Activated CD4-positive, alpha-beta T cell treated with anti-CD3 and anti-CD28 coated beads, Interleukin-2, Interleukin-6, amounts not matched to agents 100 ng/mL and 50 ng/mL, durations not matched to agents 16 hours and 8 hours (primary cell): ENCODE measurements at regions not wholly inside any gene's neighbourhood (a gene's known extent, or its start where the extent isn't known, plus 50 kb on each side); places are given as distances from the start of the nearest gene placed in this dataset.

Experiments used
- DNase-seq: peaks from one replicate; pipeline ENCODE4 v3.0.0-alpha.2; 2020

DNA sequence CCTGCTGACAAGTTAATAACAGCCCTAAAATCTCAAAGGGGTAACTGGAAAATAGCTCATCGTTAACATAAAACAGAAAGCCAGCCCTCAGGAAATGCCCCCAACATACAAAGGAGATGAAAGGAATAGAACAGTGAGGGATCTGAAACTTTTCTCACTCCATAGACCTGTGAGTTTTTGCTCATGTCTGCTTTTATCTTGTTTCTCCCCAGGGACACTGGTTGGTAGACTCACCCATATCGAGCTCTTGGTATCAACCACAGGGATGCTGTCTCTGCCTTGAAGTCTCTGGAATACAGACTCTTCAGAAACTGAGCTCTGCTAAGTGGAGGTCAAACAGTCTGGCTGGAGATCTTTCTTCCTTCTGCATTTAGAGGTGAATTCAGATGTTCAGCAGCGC is 77.4 kb upstream of the CAMK1G start:
- no peak for DNase-seq

DNA sequence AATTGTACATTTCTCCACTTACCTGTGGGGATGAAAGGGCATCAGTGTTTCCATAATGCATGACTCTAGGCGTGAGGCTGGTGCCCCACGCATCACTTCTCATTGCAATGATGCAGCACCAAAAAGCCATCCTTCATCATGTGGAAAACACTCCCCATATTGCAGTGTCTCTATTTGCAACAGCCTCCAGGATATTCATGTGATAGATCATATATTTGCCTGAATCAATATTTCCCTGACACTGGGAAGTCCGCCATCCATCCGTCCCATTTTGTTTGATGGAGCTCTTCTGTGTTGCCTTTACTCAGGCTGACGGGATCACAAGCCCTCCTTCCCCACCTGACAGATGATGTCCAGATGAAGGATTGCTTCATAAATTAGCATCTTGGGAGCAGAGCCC is 74.5 kb upstream of the CAMK1G start:
- DNase-seq: no peak

GRCh38 chr1:209510063-209510462 is 73.5 kb upstream of the CAMK1G start:
- no peak for DNase-seq

- no peak for DNase-seq
Measured at GRCh38 chr1:209511169-209511568, 72.3 kb upstream of the CAMK1G start.

DNA sequence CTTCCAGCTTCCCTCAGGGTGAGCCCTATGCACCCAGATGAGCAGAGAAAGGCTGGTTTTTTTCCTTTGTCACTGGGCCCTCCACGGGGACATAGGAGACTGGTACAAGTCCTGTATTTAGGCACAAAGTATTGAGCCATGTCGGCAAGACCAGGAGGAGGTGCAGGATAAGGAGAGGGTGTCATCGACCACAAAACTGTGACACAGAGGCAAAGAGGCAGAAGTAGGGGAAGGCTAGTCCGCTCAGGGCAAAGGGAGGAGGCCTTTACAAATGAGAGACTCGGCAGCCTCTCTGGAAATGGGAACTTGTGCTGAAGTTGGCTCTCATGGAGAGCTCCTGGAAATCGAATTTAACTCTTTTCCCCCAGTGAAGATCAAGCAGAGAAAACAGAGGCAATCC is 70.7 kb upstream of the CAMK1G start:
- DNase-seq: no peak

GRCh38 chr1:209513226-209513625 is 70.3 kb upstream of the CAMK1G start:
- DNase-seq: peak; percentile 39

DNA sequence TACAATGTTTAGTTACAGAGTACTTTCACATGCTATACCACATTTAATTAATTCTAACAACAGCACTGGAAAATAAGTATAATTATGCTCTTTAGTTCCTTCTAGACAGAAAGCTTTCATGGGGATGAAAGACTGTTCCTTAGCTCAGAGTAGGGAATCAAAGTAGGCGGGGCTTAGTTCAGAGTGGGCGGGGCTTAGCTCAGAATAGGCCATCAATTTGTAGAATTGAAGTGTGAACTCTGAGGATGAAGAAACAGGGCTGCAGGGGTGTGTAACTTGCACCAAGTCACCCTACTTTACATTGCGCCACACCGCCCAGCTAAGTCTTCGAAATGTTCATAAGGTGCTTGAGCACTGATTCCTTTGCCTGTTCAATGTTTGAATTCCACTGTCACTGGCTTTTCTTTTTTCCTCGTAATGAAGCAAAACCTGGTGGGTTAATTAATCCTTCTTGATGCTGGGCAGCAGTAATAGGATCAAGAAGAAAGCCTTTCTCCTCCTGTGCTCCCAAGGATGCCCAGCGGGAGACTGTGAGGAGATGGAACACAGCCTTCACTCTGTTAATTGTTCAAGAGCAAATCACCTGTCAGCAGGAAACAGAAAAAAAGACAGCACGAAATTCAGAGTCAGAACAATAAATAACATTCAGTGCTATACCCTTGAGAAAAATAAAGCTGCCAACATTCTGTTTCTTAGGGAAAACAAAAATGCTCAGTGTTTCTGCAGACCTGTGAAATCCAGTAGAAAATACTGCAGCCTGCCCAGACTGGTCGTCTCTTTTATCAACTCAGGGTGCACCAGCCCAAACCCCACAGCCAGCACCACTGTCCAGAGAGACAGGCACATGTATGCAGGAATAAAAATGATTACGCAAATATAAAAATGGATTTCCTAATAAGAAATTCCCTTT is 66.5 kb upstream of the CAMK1G start:
- DNase-seq: no peak

GRCh38 chr1:209517681-209518050 is 65.8 kb upstream of the CAMK1G start:
- no peak for DNase-seq

DNA sequence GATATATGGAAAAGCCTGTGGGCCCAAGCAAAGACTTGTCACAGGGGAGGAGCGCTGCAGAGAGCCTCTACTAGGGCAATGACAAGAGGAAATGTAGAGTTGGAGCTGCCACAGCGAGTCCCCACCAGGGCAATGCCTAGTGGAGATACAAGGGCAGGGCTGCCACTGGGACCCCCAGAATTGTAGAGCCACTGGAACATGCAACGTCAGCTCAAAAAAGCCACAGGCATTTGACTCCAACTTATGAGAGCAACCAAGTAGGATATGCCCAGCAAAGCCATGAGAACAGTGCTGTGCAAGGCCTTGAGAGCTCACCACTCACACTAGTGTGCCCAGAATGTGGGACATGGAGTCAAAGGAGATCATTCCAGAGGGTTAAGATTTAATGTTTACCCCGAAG is 63.7 kb upstream of the CAMK1G start:
- no peak for DNase-seq

DNA sequence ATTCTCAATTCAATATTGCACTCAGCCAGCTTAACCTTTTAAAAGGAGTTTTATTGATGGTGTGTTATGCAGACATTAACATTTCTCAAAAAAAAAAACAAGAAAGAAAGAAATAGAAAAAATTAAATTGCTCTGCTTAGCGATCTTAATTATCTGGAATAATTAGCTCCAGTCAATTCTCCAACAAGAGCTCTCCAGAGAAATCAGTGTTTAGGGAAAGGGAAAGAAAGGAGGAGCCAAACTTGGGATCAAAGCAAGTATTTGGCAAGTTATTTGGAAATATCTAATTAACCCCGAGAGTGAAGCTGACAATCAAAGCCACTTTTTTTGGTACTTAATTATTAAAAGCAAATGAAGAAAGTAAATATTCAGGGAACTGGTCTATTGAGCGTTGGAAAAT is 60.7 kb upstream of the CAMK1G start:
- no peak for DNase-seq

DNA sequence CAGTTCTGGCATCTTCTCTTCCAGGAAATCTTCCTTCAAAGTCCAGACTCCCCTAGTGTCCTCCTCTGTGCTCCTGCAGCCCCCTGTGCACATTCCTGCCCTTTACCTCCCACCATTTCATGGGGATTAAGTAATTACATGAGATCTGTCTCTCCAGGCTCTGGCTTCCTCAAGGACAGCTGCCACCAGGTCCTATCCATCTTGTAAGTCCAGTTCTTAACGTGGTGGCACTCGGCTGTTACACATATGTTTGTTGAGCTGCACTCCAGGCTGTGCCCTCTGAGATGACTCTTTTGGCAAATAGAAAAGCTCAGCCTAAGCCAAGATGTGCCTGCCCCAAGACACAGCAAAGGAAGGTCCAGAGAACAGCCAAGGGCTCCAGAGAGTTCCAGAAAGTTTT is 57.4 kb upstream of the CAMK1G start:
- DNase-seq: no peak

DNA sequence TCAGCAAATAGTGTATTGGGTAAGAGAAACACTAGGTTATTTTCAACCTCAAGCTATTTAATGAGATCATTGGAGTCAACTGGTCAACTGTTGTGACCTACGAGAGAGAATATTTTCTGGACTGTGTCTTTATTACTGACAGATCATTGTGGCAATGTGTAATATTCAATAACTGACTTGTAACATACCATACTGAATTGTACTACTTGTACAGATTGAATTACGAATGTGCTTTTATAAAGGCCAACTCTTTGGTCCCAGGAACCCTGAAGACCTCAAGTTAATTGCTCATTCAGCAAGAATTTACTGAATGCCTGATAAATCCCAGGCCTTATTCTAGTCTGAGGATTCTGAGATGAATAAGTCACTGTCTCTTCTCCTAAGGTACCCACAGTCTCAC is 56.1 kb upstream of the CAMK1G start:
- no peak for DNase-seq

- DNase-seq: no peak
Measured at GRCh38 chr1:209527993-209528717, 55.4 kb upstream of the CAMK1G start.

- no peak for DNase-seq
Measured at GRCh38 chr1:209529233-209529632, 54.3 kb upstream of the CAMK1G start.

DNA sequence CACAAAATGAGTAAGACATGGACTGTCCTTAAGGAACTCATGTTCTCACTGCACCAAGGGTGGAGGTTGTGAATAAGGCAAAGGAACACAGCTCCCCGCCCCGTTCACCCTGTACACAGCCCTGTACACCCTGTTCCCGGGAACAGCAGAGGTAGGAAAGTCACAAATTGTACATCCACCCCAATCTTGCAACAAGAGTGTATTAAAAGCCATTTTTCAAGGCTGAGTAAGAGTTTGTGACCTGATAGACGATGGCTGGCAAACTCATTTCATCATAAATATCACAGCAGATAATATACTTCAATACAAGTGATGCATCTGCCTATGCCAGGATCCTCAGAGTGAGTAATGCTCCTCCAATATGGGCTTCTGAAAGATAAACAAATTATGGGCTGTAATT is 52.5 kb upstream of the CAMK1G start:
- DNase-seq: no peak

- no peak for DNase-seq
Measured at GRCh38 chr1:209531549-209531948, 52.0 kb upstream of the CAMK1G start.
